OCI-LY3 (cell line): ENCODE measurements at regions not wholly inside any gene's neighbourhood (a gene's known extent, or its start where the extent isn't known, plus 50 kb on each side); places are given as distances from the start of the nearest gene placed in this dataset.

Experiments
- CTCF ChIP-seq: fragments of 200-600, 300-600 bp; sonication (generic); IDR thresholded peaks from 2 replicates; pipeline ENCODE4 v1.5.1; 2014; ENCODE audit warnings: antibody characterized with exemption, low read length, low read depth
- EZH2phosphoT487 ChIP-seq: fragments of 200-600 bp; shearing (Covaris generic); IDR thresholded peaks from 2 replicates; pipeline ENCODE4 v1.6.1; 2018; ENCODE audit warnings: antibody characterized with exemption, mixed run types, low read depth

DNA sequence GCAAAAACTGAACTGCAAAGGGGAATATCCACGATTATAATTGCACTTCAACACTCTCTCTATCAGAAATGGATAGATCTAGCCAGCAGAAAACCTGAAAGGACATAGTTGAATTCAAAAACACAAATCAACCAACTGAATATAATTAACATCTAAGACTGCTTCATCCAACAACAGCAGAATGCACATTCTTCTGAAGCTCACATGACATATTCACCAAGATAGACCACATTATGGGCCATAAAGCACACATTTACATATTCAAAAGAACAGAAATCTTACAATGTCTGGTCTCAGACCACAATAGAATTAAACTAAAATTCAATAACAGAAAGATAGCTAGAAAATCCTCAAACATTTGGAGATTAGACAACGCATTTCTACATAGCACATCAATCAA, 118.3 kb downstream of the FBXO4 start:
- TF ChIP-seq CTCF (no peak), EZH2phosphoT487 (no peak)
